Spleen (tissue), 11 donors: ENCODE measurements at regions not wholly inside any gene's neighbourhood (a gene's known extent, or its start where the extent isn't known, plus 50 kb on each side); places are given as distances from the start of the nearest gene placed in this dataset.

Experiments used
- DNase-seq: peaks from one replicate; pipeline ENCODE4 v3.0.0-alpha.2; 2020
- H3K27ac ChIP-seq, 8 donors: fragments of 200-600 bp; sonication (generic) in 7 of 8; 1 replicate in 4 of 8; 2 replicates in 4 of 8; pipeline versions ENCODE4 v1.5.0 to v1.8.0; 2016 to 2021; ENCODE audit warnings: inconsistent platforms in 4 of 8, mild to moderate bottlenecking in 4 of 8, moderate library complexity in 1 of 8
- H3K27me3 ChIP-seq, 7 donors: fragments of 200-600 bp; sonication (generic) in 6 of 7; replicated peaks in 1 of 7; 1 replicate in 4 of 7; 2 replicates in 3 of 7; pipeline versions ENCODE4 v1.5.0 to v1.8.0; 2016 to 2021; ENCODE audit warnings: inconsistent platforms in 3 of 7, mild to moderate bottlenecking in 1 of 7
- H3K36me3 ChIP-seq, 6 donors: fragments of 200-600 bp; sonication (generic) in 5 of 6; 1 replicate in 4 of 6; 2 replicates in 2 of 6; pipeline versions ENCODE4 v1.5.0 to v1.8.0; 2016 to 2021; ENCODE audit warnings: inconsistent platforms in 2 of 6
- H3K4me1 ChIP-seq, 6 donors: fragments of 200-600 bp; sonication (generic) in 5 of 6; 1 replicate in 3 of 6; 2 replicates in 3 of 6; pipeline versions ENCODE4 v1.5.0 to v1.8.0; 2016 to 2021; ENCODE audit warnings: inconsistent platforms in 3 of 6
- H3K4me3 ChIP-seq, 8 donors: fragments of 200-600 bp; sonication (generic) in 7 of 8; 1 replicate in 4 of 8; 2 replicates in 4 of 8; pipeline versions ENCODE4 v1.5.0 to v1.8.0; 2016 to 2021; ENCODE audit warnings: inconsistent platforms in 4 of 8, mild to moderate bottlenecking in 4 of 8, moderate library complexity in 2 of 8
- H3K9me3 ChIP-seq, 8 donors: fragments of 200-600 bp; sonication (generic) in 7 of 8; 1 replicate in 4 of 8; 2 replicates in 4 of 8; pipeline versions ENCODE4 v1.5.0 to v1.8.0; 2016 to 2021; ENCODE audit warnings: inconsistent platforms in 4 of 8
- POLR2A ChIP-seq, 3 donors: fragments of 450-650 bp; IDR thresholded peaks; one replicate each; pipeline ENCODE4 v1.5.1; 2017; ENCODE audit warnings: antibody characterized with exemption in 3 of 3, mild to moderate bottlenecking in 1 of 3
- POLR2AphosphoS5 ChIP-seq, 3 donors: sonication (generic); formaldehyde crosslinking; IDR thresholded peaks; one replicate each; pipeline ENCODE4 v1.5.1; 2017; ENCODE audit warnings: antibody characterized with exemption in 3 of 3
- WGBS, 5 donors: extraction: QIAGEN DNeasy Blood & Tissue Kit in 3 of 5; methylation state at CpG; one replicate each; pipeline versions ENCODE4 v1.1.5 to v1.1.7; 2013 to 2018; 5-methylcytosine and 5-hydroxymethylcytosine counted together
- intact Hi-C: fragments of 100-400 bp; cut with DNase I; formaldehyde crosslinking; loops from one replicate; pipeline ENCODE4 v1.15.0; 2023; ENCODE audit warnings: low total_unique reads
- TF ChIP-seq, protein P1 (sequence below), 11 experiments: fragments of 200-600 bp in 7 of 11; fragments of 450-650 bp in 4 of 11; sonication (generic) in 4 of 11; IDR thresholded peaks in 8 of 11; conservative IDR thresholded peaks in 3 of 11; 1 replicate in 7 of 11; 2 replicates in 4 of 11; pipeline versions ENCODE4 v1.4.0 to v1.8.0; 2016 to 2021; ENCODE audit warnings: antibody characterized with exemption in 11 of 11, inconsistent platforms in 4 of 11, mild to moderate bottlenecking in 1 of 11
- donor health status: healthy with polysubstance abuse.
- donor health status: DM: no; HTN: no; CAD: no; lungs with moderate emphysema.
- donor health status: DM: no; HTN: no; CAD: no.
- donor health status: Bipolar disorder and iron deficiency.
- donor health status: healthy.
- donor health status: DM: no; HTN: no; CAD: no.
- donor health status: DM: yes; HTN: yes; CAD: no.

DNA sequence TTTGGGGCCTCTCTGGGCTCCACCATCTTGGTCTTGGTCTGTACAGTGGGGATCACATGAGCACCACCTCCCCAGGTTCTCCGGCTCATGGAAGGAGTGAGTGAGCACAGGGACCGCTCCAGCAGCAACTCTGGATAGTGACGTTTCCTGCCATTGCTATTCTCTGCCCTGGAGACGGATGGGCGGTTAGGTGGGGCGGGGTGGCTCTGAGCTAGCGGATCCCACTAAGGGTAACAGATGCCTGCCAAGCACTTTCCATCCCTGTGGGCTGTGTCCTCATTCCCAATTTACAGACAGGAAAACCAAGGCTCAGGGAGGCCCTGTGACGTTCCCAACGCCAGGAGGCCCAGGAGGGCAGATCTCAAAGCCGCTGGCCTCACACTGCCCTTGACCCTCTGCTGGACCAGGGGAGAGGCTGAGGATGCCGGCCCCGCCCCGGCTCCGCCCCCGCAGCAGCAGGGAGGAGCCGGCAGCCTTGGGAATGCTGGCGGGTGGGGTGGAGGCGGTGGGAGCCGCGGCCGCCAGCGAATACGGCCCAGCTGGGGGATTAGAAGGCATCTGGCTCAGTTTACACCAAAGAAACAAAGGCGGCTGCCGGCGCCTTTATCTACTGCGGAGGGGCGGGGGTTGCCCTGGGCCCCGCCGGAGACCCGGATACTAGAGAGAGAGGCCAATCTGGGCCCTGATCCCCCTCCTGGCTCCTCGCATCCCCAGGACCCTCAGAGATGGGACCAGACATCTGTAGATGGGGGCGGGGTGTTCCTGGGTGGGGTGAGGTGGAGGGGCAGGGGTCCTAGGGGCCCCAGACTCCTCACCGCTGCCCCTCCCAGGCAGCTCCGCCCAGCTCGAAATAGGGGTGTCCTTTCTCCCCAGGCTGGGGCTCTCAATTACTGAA lies 122.3 kb upstream of the CIBAR2 start:
- Histone ChIP-seq H3K4me1 (peaks cover 0 to 64% (median 41%) of the 10 kb centered on the region in 6 donors), H3K27me3 (peaks cover 0 to 46% (median 18%) of the 10 kb centered on the region in 7 donors), H3K4me3 (peak overlapping the region in 5 of 8 donors; percentile 10 to 68 (median 46)), H3K9me3 (no peaks in the 10 kb centered on the region), H3K36me3 (no peaks in the 10 kb centered on the region), H3K27ac (peak overlapping the region in 7 of 8 donors; percentile 29 to 82 (median 76))
- intact Hi-C loops = no loop called here
- WGBS, 5 donors = 31 to 65% (median 44%) methylated on average over 14 to 36 of the region's 36 CpGs
- TF ChIP-seq POLR2A (IDR thresholded peaks at IDR 0.05) = no peak
- TF ChIP-seq, protein P1, sequence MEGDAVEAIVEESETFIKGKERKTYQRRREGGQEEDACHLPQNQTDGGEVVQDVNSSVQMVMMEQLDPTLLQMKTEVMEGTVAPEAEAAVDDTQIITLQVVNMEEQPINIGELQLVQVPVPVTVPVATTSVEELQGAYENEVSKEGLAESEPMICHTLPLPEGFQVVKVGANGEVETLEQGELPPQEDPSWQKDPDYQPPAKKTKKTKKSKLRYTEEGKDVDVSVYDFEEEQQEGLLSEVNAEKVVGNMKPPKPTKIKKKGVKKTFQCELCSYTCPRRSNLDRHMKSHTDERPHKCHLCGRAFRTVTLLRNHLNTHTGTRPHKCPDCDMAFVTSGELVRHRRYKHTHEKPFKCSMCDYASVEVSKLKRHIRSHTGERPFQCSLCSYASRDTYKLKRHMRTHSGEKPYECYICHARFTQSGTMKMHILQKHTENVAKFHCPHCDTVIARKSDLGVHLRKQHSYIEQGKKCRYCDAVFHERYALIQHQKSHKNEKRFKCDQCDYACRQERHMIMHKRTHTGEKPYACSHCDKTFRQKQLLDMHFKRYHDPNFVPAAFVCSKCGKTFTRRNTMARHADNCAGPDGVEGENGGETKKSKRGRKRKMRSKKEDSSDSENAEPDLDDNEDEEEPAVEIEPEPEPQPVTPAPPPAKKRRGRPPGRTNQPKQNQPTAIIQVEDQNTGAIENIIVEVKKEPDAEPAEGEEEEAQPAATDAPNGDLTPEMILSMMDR (IDR thresholded peaks at IDR 0.05 in 8 of 11, conservative IDR thresholded peaks at IDR 0.05 in 3 of 11) = peak in 3 of 11 experiments; percentile 9 to 11 (median 10)
- TF ChIP-seq POLR2AphosphoS5 (IDR thresholded peaks at IDR 0.05) = peak; percentile 46 to 82 (median 77)
- DNase-seq = peak; percentile 84

DNA sequence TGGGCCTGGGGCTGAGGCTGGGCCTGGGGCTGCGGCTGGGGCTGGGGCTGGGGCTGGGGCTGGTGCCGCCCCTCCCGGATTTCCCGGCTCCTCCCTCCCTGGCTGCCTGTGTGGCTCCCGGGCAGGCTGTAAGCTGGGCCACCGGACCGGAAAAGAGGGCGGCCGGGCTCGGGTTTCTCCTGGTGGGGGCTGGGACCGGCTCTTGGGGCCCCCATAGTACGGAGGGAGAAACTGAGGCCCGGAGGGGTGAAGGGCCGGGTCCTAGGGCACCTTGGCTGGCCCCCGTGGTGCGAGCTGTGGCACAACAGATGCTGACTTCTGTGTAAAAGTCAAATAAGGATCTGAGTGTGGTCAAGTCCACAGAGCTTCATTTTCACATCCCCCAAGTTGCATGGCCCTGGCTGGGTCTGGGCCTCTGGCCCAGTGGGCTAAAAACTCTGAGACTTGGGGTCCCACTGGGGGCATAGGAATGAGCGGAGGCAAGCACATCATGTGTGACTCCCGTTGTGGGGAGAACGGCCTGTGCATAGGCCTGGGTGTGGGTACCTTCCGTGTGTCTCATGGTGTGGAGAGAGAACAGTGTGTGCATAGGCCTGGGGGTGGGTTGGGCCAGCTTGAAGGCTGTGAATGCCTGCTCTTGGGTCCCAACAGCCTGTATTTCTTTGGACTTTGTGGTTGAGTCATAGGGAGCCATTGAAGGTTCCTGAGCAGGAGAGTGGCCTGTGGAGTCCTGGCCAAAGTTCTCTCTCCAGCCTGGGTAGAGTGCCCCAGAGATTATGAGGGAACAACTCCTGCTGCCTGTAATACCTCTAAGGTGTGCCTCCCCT lies 123.9 kb upstream of the CIBAR2 start:
- DNase-seq = no peak
- intact Hi-C loops = no loop called here

DNA sequence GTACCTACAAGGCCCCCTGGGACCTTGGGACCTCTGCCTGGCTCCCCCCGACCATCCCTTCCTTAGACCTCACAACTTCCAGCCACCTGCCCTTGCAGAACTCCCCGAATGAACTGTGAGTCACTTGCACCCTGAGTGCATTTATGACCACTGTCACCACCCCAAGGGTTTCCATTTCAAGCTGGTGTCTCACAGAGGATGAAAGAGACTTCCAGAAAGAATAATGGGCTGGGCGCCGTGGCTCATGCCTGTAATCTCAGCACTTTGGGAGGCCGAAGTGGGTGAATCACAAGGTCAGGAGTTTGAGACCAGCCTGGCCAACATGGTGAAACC lies 124.5 kb upstream of the CIBAR2 start:
- intact Hi-C loops = no loop called here
- WGBS, 5 donors = 63 to 83% (median 76%) methylated on average over 5 of the region's 5 CpGs

More for the DNA sequence above, 123.9 kb upstream of the CIBAR2 start:
- TF ChIP-seq, protein P1 (IDR thresholded peaks at IDR 0.05 in 8 of 11, conservative IDR thresholded peaks at IDR 0.05 in 3 of 11) = no peak
- peak in 2 of 3 donors; percentile 31 to 43 for TF ChIP-seq POLR2AphosphoS5 (IDR thresholded peaks at IDR 0.05)
- no peak for TF ChIP-seq POLR2A (IDR thresholded peaks at IDR 0.05)
- no peaks in the 10 kb centered on the region for H3K9me3 ChIP-seq
- H3K4me3 ChIP-seq = peak overlapping the region; percentile 8 to 68 (median 38)
- 19 to 90% (median 25%) methylated on average over 4 to 20 of the region's 20 CpGs for WGBS, 5 donors
- H3K27me3 ChIP-seq = peaks cover 0 to 46% (median 18%) of the 10 kb centered on the region in 7 donors
- H3K36me3 ChIP-seq = no peaks in the 10 kb centered on the region
- H3K27ac ChIP-seq = peak overlapping the region in 7 of 8 donors; percentile 54 to 82 (median 76)
- peaks cover 0 to 73% (median 46%) of the 10 kb centered on the region in 6 donors for H3K4me1 ChIP-seq

More for the DNA sequence above, 124.5 kb upstream of the CIBAR2 start:
- Histone ChIP-seq H3K4me3 (no peak overlapping the region), H3K27me3 (peaks cover 0 to 46% (median 18%) of the 10 kb centered on the region in 7 donors), H3K9me3 (no peaks in the 10 kb centered on the region), H3K27ac (no peak overlapping the region), H3K4me1 (peaks cover 0 to 71% (median 44%) of the 10 kb centered on the region in 6 donors), H3K36me3 (no peaks in the 10 kb centered on the region)
- TF ChIP-seq POLR2A (IDR thresholded peaks at IDR 0.05) (no peak), POLR2AphosphoS5 (IDR thresholded peaks at IDR 0.05) (no peak)
- TF ChIP-seq, protein P1 (IDR thresholded peaks at IDR 0.05 in 8 of 11, conservative IDR thresholded peaks at IDR 0.05 in 3 of 11) = no peak
- DNase-seq = no peak
